HG02973 (cell line): ENCODE measurements at regions not wholly inside any gene's neighbourhood (a gene's known extent, or its start where the extent isn't known, plus 50 kb on each side); places are given as distances from the start of the nearest gene placed in this dataset.
A peak's percentile ranks its signal among the peaks of the same experiment; 100 is the strongest.

Experiments used
- ATAC-seq: cut with Tn5 transposase; IDR thresholded peaks from one replicate; pipeline ENCODE4 v1.9.1; 2021; ENCODE audit warnings: moderate library complexity; ENCODE audit not compliant: unreplicated experiment

DNA sequence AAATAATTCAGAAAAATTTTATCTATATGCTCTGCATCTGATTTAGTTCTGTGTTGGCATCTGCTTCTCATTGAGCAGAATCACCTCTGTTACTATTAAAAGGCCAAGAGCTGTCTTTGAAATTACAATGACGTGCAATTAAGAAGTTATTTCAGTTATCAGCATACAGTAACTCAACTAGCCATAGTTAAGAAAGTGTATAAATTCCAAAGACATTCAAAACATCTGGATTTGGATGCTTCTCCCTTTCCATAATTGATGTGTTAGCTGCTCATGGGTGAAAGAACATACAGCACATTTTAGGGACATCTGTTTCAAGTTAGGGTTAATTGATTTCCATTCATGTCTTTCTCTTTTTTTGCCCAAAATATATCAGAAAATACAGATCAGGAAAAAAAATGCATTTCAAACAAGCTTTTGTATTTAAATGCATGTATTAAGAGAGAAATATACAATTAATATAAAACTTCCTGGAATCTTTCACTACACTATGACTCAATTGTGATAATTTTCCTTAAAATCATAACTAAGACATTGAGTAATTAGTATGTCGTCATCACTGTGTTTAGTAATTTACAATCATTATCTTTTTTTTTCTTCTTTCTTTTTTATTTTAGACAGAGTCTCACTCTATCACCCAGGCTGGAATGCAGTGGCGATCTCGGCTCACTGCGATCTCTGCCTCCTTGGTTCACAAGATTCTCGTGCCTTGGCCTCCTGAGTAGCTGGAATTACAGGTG is 82.7 kb upstream of the MBNL1 start:
- no peak for ATAC-seq

GRCh38 chr3:152190636-152191183 is 78.0 kb upstream of the MBNL1 start:
- ATAC-seq, result no peak

DNA sequence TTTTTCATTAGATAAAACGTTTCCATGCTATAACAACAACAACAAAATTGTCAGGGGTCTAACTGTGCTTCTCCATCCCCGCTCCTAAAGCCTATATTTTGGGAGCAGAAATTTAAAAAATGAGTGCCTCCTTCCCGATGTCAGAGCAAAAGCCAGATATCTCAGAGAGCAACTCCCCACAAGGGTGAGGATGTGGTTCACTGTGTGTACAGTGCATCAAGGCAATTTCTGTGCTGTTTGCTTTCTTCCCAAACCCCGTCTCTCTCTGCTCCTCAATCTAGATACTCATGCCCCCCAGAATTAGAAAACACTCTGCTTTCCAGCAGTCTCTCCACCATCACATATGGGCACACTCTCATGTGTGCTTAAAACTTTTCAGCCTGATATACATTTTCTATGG is 76.7 kb upstream of the MBNL1 start:
- ATAC-seq, result no peak

DNA sequence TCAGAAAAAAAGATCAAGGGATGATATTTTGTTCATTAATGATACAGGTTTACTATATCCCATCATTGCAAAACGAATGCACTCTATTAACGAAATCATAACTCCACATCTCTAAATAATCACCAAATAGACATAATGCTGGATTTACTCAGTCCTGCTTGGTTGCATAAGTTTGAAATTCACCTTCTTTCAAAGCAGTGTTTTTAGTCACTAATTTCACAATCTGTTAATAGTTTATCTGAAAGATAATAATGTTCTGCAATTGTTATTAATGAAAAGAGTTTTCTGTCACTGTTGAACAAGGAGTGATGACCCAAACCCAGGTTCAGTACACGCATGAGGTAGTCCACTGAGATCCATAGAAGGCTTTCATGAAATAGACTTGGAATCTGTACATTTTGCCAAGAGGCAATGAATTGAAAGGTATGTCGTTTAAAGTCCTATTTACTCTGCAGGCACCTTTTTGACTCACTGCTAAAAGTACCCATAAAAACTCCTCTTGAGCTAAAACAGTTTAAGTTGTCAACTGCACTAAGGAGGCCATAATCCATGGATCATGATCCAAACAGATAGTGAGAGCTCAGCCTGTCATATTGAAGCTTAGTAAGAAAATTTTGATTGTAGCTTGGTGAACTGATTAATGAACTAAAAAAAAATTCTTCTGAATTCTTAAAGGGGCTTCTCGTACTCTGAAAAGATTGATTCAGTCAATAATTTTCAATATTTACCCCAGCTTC is 75.6 kb upstream of the MBNL1 start:
- ATAC-seq, result peak; percentile 12

DNA sequence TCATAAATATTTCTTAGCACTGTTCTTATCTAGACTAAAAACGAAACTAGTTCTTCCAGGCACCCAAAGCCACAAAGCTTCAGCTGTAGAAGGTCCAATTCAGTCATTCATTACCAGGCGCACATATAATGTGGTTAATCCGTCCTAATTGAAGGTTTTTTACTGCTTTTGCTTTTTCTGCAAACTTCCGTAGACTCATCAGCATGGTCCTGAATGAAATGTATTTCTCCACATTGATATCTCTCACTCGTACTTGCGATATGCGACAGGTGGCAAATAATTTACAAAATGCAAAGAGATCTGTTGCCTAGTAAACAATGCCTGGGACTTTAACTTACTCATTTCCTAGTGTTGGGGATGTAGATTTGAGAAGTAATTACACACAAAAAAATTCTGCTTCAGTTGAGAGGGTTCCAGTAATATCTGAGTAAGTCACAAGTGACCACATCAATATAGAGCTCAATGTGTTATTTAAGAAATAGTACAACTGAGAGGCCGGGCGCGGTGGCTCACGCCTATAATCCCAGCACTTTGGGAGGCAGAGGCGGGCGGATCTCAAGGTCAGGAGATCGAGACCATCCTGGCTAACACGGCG is 75.0 kb upstream of the MBNL1 start:
- peak; percentile 56 for ATAC-seq

DNA sequence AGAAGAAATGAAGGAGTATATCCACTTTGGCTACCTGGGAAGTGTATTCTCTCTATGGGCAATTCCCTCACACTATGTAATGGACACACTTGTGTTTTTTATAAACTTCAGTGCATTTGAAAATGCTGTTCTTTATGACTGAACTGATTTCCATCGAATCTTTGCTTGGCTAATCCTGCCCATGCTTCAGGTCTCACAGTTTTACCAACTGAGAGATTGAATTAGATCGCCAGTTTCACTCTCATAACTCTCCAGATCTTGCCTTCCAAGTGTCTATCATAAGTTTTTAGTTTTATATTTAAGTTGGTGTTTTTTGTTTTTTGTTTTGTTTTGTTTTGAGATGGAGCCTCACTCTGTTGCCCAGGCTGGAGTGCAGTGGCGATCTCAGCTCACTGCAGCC is 73.5 kb upstream of the MBNL1 start:
- ATAC-seq, result no peak

DNA sequence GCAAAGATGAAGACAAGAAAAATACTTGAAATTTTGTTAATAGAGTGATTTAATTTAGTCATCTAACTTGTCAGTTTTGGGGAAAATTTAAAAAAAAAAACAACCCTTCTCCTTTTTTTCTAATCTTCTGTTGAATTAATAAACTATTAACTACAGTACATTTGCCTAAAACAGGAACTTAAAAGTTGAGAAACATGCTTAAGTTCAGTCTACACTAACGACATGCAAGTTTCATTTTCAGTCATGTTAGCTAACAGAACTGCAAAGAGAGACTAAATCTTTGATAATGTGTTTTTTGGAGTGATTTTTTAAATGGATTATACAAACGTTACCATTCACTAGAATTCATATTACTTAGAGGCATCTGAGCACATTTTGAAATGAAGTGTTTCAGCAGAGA is 71.9 kb upstream of the MBNL1 start:
- ATAC-seq, result peak; percentile 42

DNA sequence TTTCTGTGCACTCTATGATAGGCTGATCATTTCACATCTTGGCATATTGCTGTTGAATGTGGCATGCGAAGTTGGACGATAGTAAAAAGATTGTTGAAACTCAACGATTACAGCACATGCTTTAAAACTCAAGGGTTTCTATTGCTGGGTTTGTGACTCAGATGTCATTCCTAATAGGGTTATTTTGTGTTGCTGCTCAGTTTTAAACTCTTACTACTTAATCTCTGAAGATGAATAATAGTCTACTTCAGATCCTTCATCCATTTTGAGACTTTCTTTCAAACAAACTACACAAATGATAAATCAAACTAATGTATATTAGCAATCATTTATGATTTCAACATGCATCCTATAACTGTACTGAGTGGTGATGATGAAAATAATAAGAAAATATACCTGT is 71.3 kb upstream of the MBNL1 start:
- ATAC-seq, result no peak

- no peak for ATAC-seq
Measured at GRCh38 chr3:152197937-152198336, 70.8 kb upstream of the MBNL1 start.

- ATAC-seq, result no peak
Measured at GRCh38 chr3:152198665-152199064, 70.1 kb upstream of the MBNL1 start.

- ATAC-seq, result no peak
Measured at GRCh38 chr3:152199102-152199840, 69.5 kb upstream of the MBNL1 start.

DNA sequence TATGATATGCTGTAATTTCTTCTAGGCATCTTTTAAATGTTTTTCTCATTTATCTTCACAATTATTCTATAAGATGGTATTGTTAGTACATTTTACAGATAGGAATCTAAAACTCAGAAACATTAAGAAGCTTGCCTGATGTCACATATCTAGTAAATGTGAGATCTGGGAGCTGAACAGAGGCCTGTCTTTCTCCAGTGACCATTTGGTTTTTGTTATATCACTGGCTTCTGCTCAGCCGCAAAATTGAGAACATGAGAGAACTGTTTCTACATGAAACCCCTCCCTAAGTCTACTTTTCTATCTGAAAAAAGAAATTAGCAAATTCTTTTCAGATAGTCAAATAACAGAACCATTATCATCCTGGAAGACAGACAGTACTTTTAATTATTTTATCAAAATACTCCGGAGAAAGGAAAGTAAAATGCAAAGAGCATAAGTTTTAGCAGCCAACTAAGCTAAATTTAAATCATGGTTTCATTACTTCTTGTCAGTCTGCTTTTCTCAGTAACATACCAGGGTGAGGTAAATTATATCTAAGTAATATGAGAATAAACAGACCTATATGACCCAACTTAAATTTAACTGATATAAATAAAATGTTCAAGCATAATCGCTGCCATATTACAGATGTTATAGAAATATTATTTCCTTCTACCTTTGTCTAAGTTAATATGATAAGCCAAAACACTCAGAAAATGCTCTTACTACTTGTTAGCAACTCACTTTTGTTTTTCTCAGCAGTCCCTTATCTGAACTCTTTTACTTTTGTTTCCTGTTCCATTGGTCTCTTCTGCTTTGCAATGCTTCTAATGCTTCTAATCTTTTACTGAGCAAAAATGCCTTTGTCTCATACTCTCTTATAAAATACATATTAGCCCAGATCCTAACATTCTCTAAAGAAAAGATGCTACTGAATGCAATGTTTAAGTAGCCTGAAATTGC is 68.0 kb upstream of the MBNL1 start:
- no peak for ATAC-seq

DNA sequence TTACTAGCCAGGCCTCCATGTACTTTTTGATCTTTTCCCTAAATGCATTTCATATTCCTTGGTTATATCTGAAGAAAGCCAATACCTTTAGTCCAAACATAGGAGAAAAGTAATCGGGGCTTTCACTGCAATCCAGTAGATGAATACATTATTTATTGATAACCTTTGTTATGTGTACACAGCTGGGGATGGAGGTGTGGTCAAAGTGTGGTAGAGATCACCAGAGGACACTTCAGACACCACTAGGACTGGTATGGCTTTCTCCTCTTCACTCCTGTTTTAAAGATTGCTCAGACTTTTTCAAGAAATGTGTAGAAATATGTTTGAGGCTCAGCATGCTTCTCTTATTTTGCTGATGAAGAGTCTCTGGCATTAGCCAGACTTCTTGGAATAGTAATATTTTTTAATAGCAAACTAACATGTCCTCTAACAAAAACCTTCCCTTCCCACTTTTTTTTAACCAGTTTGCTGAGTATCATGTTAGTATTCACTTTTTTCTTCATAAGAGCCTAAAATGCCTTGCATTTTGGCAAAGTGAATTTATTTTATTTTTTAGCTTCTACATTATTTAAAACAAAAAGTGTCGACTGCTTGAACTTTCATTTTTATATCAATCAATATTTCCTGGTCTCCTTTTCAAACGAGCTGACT is 65.6 kb upstream of the MBNL1 start:
- ATAC-seq, result no peak

DNA sequence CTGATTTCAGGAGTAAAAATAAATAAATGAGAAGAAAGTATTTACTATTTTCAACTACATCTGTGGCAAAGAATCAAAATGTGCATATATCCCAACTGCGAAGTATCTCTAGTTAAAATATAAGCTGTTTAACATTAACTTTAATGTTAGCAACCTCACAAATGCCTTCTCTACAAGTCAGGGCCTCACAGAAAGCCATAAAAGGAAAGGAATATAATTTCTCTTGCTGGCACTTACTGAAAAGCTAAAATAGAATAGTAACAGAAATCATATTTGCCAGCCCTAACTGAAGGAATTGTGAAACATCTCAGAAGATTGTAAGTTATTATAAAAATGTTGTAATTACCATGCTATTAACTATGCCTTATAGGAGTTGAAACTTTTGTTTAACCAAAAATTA is 65.1 kb upstream of the MBNL1 start:
- ATAC-seq, result no peak

GRCh38 chr3:152204218-152204617 is 64.5 kb upstream of the MBNL1 start:
- ATAC-seq, result no peak

- ATAC-seq, result peak; percentile 43
Measured at GRCh38 chr3:152205097-152205593, 63.6 kb upstream of the MBNL1 start.

DNA sequence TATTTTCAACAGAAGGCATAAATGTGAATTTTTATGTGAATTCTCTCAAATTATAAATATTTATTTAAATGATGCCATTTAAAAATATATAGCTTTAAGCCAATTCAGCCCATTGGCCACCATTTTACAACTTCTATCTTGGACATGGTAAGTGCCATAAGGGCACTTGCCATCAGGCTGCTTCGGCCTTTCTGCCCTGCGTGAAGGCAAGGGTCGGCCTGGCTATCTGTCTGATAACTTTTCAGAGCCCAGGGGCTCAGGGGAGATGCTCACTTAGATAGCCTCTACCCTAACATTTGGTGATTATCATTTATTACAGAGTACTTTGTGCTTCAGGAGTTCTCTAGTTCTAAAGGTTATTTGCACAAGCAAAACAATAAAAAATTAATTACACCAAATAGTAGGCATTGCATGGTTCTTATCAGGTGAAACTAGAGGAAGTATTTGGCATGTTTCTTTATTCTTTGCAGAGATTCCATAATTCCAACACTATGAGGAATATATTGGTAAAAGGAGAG is 62.4 kb upstream of the MBNL1 start:
- no peak for ATAC-seq

DNA sequence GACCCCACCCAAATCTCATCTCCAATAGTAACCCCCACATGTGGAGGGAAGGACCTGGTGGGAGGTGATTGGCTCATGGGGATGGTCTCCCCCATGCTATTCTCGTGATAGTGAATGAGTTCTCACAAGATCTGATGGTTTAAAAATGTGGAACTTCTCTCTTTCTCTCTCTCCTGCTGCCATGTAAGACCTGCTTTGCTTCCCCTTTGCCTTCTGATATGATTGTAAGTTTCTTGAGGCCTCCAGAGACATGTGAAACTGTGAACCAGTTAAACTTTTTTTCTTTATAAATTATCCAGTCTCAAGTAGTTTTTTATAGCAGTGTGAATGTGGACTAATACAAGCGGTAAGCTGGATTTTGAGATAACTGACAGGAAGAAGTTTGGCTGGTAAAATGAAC is 60.3 kb upstream of the MBNL1 start:
- ATAC-seq, result no peak

- no peak for ATAC-seq
Measured at GRCh38 chr3:152209060-152209459, 59.7 kb upstream of the MBNL1 start.
